Ovary (tissue), 3 donors: ENCODE measurements at regions not wholly inside any gene's neighbourhood (a gene's known extent, or its start where the extent isn't known, plus 50 kb on each side); places are given as distances from the start of the nearest gene placed in this dataset.

Source experiments
- CTCF ChIP-seq, 3 donors: fragments of 450-650 bp in 2 of 3; fragments of 200-600 bp in 1 of 3; IDR thresholded peaks; one replicate each; pipeline versions ENCODE4 v1.5.1 to v1.8.0; 2016 to 2022; ENCODE audit warnings: antibody characterized with exemption in 3 of 3, mild to moderate bottlenecking in 1 of 3
- POLR2A ChIP-seq: fragments of 450-650 bp; IDR thresholded peaks from one replicate; pipeline ENCODE4 v1.6.1; 2017; ENCODE audit warnings: antibody characterized with exemption, mild to moderate bottlenecking, moderate library complexity
- donor health status: DM: no; HTN: no; CAD: no.

- TF ChIP-seq CTCF (IDR thresholded peaks at IDR 0.05) (no peak), POLR2A (no peak)
Measured at GRCh38 chr16:14371778-14372431, 258.2 kb downstream of the PARN start.
